ENCODE measurements at regions not wholly inside any gene's neighbourhood (a gene's known extent, or its start where the extent isn't known, plus 50 kb on each side); places are given as distances from the start of the nearest gene placed in this dataset.

DNA sequence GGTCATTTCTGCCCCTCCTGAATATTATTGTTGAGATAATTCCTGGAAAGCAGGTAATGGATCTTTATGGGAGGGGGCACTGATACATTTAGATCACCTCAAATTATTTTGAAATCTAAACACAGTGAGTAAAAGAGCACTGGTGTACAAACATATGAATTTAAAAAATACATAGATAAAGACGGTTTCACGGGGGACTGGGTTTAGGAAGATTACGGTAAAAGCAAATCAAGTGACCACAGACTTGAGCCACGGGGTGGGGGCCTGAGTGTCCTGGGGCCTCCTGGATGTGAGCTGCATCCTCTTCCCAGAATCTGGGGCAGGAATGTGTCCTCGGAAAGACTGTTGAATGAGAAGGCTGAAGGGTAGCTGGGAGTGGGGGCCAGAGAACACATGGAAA lies 219.1 kb upstream of the KLF6 start:
- DNase-seq (no peak), ATAC-seq (no peak)
- intact Hi-C loops (cut with DNase I), result no loop called here
- Histone ChIP-seq H3K27me3 (no peaks in the 10 kb centered on the region), H3K4me3 (no peak overlapping the region), H3K4me1 (peaks cover 0 to 8% of the 10 kb centered on the region in 2 donors), H3K27ac (no peak overlapping the region), H3K9me3 (peaks cover 0 to 7% of the 10 kb centered on the region in 2 donors), H3K36me3 (no peaks in the 10 kb centered on the region)
- TF ChIP-seq, protein P1, sequence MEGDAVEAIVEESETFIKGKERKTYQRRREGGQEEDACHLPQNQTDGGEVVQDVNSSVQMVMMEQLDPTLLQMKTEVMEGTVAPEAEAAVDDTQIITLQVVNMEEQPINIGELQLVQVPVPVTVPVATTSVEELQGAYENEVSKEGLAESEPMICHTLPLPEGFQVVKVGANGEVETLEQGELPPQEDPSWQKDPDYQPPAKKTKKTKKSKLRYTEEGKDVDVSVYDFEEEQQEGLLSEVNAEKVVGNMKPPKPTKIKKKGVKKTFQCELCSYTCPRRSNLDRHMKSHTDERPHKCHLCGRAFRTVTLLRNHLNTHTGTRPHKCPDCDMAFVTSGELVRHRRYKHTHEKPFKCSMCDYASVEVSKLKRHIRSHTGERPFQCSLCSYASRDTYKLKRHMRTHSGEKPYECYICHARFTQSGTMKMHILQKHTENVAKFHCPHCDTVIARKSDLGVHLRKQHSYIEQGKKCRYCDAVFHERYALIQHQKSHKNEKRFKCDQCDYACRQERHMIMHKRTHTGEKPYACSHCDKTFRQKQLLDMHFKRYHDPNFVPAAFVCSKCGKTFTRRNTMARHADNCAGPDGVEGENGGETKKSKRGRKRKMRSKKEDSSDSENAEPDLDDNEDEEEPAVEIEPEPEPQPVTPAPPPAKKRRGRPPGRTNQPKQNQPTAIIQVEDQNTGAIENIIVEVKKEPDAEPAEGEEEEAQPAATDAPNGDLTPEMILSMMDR (IDR thresholded peaks at IDR 0.05), result no peak

DNA sequence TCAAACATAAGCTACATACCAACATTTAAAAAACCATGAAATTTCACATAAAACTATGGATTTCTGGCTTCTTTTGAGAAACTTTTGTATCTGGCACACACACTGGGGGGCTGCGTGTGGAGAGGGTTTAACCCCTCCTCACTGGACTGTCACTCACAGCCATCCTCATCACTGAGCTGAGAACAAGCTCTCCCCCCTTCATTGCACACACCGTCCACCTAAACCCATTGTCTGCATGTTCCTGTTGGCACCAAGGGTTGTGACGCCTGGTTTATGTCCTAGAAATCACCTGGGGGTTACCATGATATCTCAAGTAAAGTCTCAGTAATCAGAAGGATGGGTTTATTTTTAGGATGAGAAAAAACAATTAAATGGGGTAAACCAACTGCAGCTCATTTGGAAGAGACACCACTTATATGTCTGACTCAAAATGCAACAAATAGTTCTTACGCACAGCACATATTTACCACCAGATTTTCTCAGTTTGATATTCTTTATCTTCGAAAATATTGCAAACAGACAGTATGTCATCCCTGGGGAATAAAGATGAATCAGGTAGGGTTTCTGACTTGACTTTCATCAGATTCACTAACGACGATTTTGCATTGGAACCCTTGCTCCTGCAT lies 218.5 kb upstream of the KLF6 start:
- H3K27ac ChIP-seq, result no peak overlapping the region
- no peak for ATAC-seq
- H3K9me3 ChIP-seq, result peaks cover 0 to 7% of the 10 kb centered on the region in 2 donors
- no peaks in the 10 kb centered on the region for H3K36me3 ChIP-seq
- no peaks in the 10 kb centered on the region for H3K27me3 ChIP-seq
- H3K4me3 ChIP-seq, result no peak overlapping the region
- TF ChIP-seq, protein P1 (IDR thresholded peaks at IDR 0.05), result no peak
- no peak for DNase-seq
- peaks cover 0 to 8% of the 10 kb centered on the region in 2 donors for H3K4me1 ChIP-seq
- intact Hi-C loops (cut with DNase I), result no loop called here

DNA sequence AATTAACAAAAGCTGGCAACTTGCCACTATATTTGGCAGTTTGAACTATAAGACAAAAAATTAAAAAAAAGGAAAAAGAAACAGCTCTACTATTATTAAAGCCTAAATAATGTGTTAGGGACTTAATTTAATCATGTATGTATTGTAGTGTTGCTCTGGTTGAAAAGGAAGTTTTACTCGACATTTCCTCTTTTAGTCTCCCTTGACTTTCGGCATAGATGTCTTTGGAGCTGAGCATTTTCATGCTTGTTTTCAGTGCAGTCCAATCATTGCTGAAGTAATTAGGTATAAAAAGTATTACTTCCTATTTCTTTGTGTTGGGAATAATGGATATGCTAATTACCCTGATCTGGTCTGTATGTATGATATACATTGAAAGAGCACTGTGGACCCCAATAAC lies 216.8 kb upstream of the KLF6 start:
- no peak for DNase-seq
- TF ChIP-seq, protein P1 (IDR thresholded peaks at IDR 0.05), result no peak
- intact Hi-C loops (cut with DNase I), result no loop called here
- ATAC-seq, result no peak
- Histone ChIP-seq H3K9me3 (peaks cover 0 to 7% of the 10 kb centered on the region in 2 donors), H3K27ac (no peak overlapping the region), H3K27me3 (no peaks in the 10 kb centered on the region), H3K4me1 (peaks cover 0 to 8% of the 10 kb centered on the region in 2 donors), H3K36me3 (no peaks in the 10 kb centered on the region), H3K4me3 (no peak overlapping the region)

DNA sequence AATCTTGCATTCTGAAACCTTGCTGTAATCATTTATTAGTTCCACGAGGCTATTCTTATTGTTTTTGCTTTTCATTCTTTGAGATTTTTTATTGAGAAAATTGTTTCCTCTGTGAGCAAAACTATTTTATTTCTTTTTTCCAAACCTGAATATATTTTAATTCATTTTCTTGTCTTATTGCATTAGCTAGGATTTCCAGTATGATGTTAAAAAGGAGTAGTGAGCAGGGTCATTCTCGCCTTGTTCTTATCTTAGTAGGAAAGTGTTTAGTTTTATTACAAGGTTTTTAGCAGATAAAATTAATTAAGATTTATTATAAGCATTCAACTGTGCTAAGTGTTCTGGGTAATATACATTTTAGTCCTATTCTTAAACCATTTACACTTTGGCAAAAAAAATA lies 214.6 kb upstream of the KLF6 start:
- Histone ChIP-seq H3K27me3 (no peaks in the 10 kb centered on the region), H3K4me1 (no peaks in the 10 kb centered on the region), H3K36me3 (no peaks in the 10 kb centered on the region), H3K27ac (no peak overlapping the region), H3K9me3 (peaks cover 0 to 7% of the 10 kb centered on the region in 2 donors), H3K4me3 (no peak overlapping the region)
- TF ChIP-seq, protein P1 (IDR thresholded peaks at IDR 0.05), result no peak
- DNase-seq (no peak), ATAC-seq (no peak)
- intact Hi-C loops (cut with DNase I), result no loop called here

DNA sequence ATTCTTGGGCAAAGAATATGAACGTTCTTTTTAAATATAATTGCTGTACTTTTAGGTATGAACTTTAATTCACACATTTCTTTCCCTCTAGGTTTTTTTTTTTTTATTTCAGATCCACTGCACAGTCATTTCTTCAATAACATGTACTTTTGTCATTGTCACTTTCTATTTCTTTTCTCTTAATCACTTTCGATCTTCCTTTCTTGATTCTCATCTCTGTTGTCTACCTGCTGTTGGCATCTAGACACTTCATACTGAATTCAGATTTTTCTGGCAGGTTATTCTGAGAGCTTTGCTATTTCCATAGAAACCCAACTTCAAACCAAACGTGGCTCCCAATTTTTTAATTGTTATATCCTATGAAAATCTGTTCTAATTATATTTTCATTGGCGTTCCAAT lies 211.7 kb upstream of the KLF6 start:
- H3K9me3 ChIP-seq, result peaks cover 0 to 7% of the 10 kb centered on the region in 2 donors
- H3K27me3 ChIP-seq, result no peaks in the 10 kb centered on the region
- H3K4me3 ChIP-seq, result no peak overlapping the region
- intact Hi-C loops (cut with DNase I), result no loop called here
- TF ChIP-seq, protein P1 (IDR thresholded peaks at IDR 0.05), result no peak
- ATAC-seq (no peak), DNase-seq (no peak)
- H3K27ac ChIP-seq, result no peak overlapping the region
- H3K4me1 ChIP-seq, result no peaks in the 10 kb centered on the region
- no peaks in the 10 kb centered on the region for H3K36me3 ChIP-seq

All from left lung (tissue), 4 donors.